GM23338 (cell line): ENCODE measurements at regions not wholly inside any gene's neighbourhood (a gene's known extent, or its start where the extent isn't known, plus 50 kb on each side); places are given as distances from the start of the nearest gene placed in this dataset.

Source experiments
- CREB1 ChIP-seq: fragments of 250-450 bp; sonication (Bioruptor Pico); IDR thresholded peaks from 2 replicates; pipeline ENCODE4 v1.5.0; 2020; ENCODE audit warnings: low read depth, mild to moderate bottlenecking, moderate library complexity
- EZH2 ChIP-seq: fragments of 200-600 bp; sonication (generic); IDR thresholded peaks from one replicate; pipeline ENCODE4 v1.8.0; 2017; ENCODE audit warnings: antibody characterized with exemption, mild to moderate bottlenecking, low read depth; ENCODE audit not compliant: unreplicated experiment
- EZH2phosphoT487 ChIP-seq: fragments of 200-600 bp; sonication (generic); IDR thresholded peaks from one replicate; pipeline ENCODE4 v1.8.1; 2018; ENCODE audit warnings: antibody characterized with exemption; ENCODE audit not compliant: unreplicated experiment
- JUNB ChIP-seq: IDR thresholded peaks from one replicate; pipeline ENCODE4 v1.6.1; 2016; ENCODE audit warnings: antibody characterized with exemption; ENCODE audit not compliant: unreplicated experiment
- NANOG ChIP-seq: IDR thresholded peaks from 2 replicates; pipeline ENCODE4 v1.6.1; 2016; ENCODE audit warnings: antibody characterized with exemption, borderline replicate concordance
- POLR2AphosphoS5 ChIP-seq: IDR thresholded peaks from 2 replicates; pipeline ENCODE4 v1.6.1; 2016; ENCODE audit warnings: antibody characterized with exemption, low read depth
- ZNF331 ChIP-seq: fragments of 250-450 bp; sonication (Bioruptor Pico); IDR thresholded peaks from 2 replicates; pipeline ENCODE4 v1.5.0; 2020; ENCODE audit warnings: low read depth, mild to moderate bottlenecking, moderate library complexity
- TF ChIP-seq, protein P1 (sequence below), 2 experiments: fragments of 200-600 bp in 1 of 2; sonication (generic) in 1 of 2; conservative IDR thresholded peaks; 2 replicates each; pipeline versions ENCODE4 v1.5.1 to v1.6.1; 2016 to 2017; ENCODE audit warnings: antibody characterized with exemption in 2 of 2, low read depth in 2 of 2, mild to moderate bottlenecking in 2 of 2, moderate library complexity in 1 of 2
- TF ChIP-seq, protein P2 (sequence below): IDR thresholded peaks from one replicate; pipeline ENCODE4 v1.6.1; 2018; ENCODE audit warnings: antibody characterized with exemption; ENCODE audit not compliant: unreplicated experiment
- TF ChIP-seq, protein P3 (sequence below): IDR thresholded peaks from 2 replicates; pipeline ENCODE4 v1.6.1; 2016; ENCODE audit warnings: antibody characterized with exemption

GRCh38 chr10:69715156-69715898, 85.3 kb downstream of the FAM241B start:
- no peak for TF ChIP-seq EZH2phosphoT487
- no peak for TF ChIP-seq EZH2
- TF ChIP-seq, protein P1, sequence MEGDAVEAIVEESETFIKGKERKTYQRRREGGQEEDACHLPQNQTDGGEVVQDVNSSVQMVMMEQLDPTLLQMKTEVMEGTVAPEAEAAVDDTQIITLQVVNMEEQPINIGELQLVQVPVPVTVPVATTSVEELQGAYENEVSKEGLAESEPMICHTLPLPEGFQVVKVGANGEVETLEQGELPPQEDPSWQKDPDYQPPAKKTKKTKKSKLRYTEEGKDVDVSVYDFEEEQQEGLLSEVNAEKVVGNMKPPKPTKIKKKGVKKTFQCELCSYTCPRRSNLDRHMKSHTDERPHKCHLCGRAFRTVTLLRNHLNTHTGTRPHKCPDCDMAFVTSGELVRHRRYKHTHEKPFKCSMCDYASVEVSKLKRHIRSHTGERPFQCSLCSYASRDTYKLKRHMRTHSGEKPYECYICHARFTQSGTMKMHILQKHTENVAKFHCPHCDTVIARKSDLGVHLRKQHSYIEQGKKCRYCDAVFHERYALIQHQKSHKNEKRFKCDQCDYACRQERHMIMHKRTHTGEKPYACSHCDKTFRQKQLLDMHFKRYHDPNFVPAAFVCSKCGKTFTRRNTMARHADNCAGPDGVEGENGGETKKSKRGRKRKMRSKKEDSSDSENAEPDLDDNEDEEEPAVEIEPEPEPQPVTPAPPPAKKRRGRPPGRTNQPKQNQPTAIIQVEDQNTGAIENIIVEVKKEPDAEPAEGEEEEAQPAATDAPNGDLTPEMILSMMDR (conservative IDR thresholded peaks at IDR 0.05; ENCODE audit: low read depth in 2 of 2) = no peak
- TF ChIP-seq, protein P2, sequence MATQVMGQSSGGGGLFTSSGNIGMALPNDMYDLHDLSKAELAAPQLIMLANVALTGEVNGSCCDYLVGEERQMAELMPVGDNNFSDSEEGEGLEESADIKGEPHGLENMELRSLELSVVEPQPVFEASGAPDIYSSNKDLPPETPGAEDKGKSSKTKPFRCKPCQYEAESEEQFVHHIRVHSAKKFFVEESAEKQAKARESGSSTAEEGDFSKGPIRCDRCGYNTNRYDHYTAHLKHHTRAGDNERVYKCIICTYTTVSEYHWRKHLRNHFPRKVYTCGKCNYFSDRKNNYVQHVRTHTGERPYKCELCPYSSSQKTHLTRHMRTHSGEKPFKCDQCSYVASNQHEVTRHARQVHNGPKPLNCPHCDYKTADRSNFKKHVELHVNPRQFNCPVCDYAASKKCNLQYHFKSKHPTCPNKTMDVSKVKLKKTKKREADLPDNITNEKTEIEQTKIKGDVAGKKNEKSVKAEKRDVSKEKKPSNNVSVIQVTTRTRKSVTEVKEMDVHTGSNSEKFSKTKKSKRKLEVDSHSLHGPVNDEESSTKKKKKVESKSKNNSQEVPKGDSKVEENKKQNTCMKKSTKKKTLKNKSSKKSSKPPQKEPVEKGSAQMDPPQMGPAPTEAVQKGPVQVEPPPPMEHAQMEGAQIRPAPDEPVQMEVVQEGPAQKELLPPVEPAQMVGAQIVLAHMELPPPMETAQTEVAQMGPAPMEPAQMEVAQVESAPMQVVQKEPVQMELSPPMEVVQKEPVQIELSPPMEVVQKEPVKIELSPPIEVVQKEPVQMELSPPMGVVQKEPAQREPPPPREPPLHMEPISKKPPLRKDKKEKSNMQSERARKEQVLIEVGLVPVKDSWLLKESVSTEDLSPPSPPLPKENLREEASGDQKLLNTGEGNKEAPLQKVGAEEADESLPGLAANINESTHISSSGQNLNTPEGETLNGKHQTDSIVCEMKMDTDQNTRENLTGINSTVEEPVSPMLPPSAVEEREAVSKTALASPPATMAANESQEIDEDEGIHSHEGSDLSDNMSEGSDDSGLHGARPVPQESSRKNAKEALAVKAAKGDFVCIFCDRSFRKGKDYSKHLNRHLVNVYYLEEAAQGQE = no peak
- no peak for TF ChIP-seq POLR2AphosphoS5
- no peak for TF ChIP-seq JUNB
- no peak for TF ChIP-seq ZNF331 (CRISPR knock-in tag)
- TF ChIP-seq, protein P3, sequence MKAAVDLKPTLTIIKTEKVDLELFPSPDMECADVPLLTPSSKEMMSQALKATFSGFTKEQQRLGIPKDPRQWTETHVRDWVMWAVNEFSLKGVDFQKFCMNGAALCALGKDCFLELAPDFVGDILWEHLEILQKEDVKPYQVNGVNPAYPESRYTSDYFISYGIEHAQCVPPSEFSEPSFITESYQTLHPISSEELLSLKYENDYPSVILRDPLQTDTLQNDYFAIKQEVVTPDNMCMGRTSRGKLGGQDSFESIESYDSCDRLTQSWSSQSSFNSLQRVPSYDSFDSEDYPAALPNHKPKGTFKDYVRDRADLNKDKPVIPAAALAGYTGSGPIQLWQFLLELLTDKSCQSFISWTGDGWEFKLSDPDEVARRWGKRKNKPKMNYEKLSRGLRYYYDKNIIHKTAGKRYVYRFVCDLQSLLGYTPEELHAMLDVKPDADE = no peak
- TF ChIP-seq CREB1 = no peak
- TF ChIP-seq NANOG = no peak
